Naive thymus-derived CD8-positive, alpha-beta T cell (primary cell): ENCODE measurements at regions not wholly inside any gene's neighbourhood (a gene's known extent, or its start where the extent isn't known, plus 50 kb on each side); places are given as distances from the start of the nearest gene placed in this dataset.

Experiments
- ATAC-seq, 2 donors: fragments of 150-1000 bp; cut with Tn5 transposase in 1 of 2; sonication (Bioruptor Pico), chemical (Tn5 transposase) in 1 of 2; 1 replicate in 1 of 2; 2 replicates in 1 of 2; pipeline ENCODE4 v1.10.0; 2021; ENCODE audit warnings: mild to moderate bottlenecking in 2 of 2, moderate library complexity in 2 of 2
- POLR2A ChIA-PET: fragments of 350-600 bp; sonication (Branson Sonifier 250); formaldehyde crosslinking; loops from one replicate; lab custom pipeline; 2021; ENCODE audit warnings: antibody characterized with exemption; lab: Charles Lee
- DNase-seq, 10 donors: peaks; one replicate each; pipeline versions ENCODE4 v3.0.0 to v3.0.0-alpha.2; 2020 to 2022
- H3K27ac Mint-ChIP-seq, 10 donors: one replicate each; pipeline ENCODE4 v1.8.0; 2020 to 2022; ENCODE audit warnings: mild to moderate bottlenecking in 10 of 10, mixed read lengths in 10 of 10, moderate library complexity in 4 of 10, inconsistent platforms in 1 of 10
- H3K27me3 Mint-ChIP-seq, 5 donors: one replicate each; pipeline ENCODE4 v1.8.0; 2021 to 2022; ENCODE audit warnings: mixed read lengths in 5 of 5
- H3K36me3 Mint-ChIP-seq, 3 donors: one replicate each; pipeline ENCODE4 v1.8.0; 2020 to 2022; ENCODE audit warnings: mixed read lengths in 3 of 3, mild to moderate bottlenecking in 2 of 3, inconsistent platforms in 1 of 3
- H3K4me1 Mint-ChIP-seq, 4 donors: one replicate each; pipeline ENCODE4 v1.8.0; 2021 to 2022; ENCODE audit warnings: mixed read lengths in 4 of 4
- H3K4me3 Mint-ChIP-seq, 10 donors: one replicate each; pipeline ENCODE4 v1.8.0; 2020 to 2022; ENCODE audit warnings: mild to moderate bottlenecking in 10 of 10, mixed read lengths in 10 of 10, moderate library complexity in 6 of 10, inconsistent platforms in 1 of 10
- H3K9me3 Mint-ChIP-seq, 9 donors: one replicate each; pipeline ENCODE4 v1.8.0; 2020 to 2022; ENCODE audit warnings: mixed read lengths in 9 of 9, mild to moderate bottlenecking in 3 of 9, inconsistent platforms in 1 of 9, moderate library complexity in 1 of 9

- ATAC-seq, result no peak
- Mint-ChIP-seq H3K36me3 (no peaks in the 10 kb centered on the region), H3K9me3 (no peaks in the 10 kb centered on the region), H3K27ac (no peak overlapping the region), H3K4me3 (no peak overlapping the region), H3K27me3 (no peaks in the 10 kb centered on the region), H3K4me1 (no peaks in the 10 kb centered on the region)
- POLR2A ChIA-PET, result no interaction called here
- no peak for DNase-seq
Observed at GRCh38 chr6:95917034-95917433, 98.7 kb upstream of the FUT9 start.

GRCh38 chr6:95923518-95923917 is 92.3 kb upstream of the FUT9 start:
- no peak overlapping the region for H3K27ac Mint-ChIP-seq
- POLR2A ChIA-PET, result no interaction called here

GRCh38 chr6:95935736-95936135 is 80.0 kb upstream of the FUT9 start:
- Mint-ChIP-seq H3K27me3 (no peaks in the 10 kb centered on the region), H3K9me3 (peaks cover 0 to 3% (median 0%) of the 10 kb centered on the region in 9 donors), H3K4me3 (no peak overlapping the region), H3K36me3 (no peaks in the 10 kb centered on the region), H3K4me1 (no peaks in the 10 kb centered on the region), H3K27ac (no peak overlapping the region)
- no peak for DNase-seq
- POLR2A ChIA-PET, result no interaction called here
- no peak for ATAC-seq

More at GRCh38 chr6:95923518-95923917, 92.3 kb upstream of the FUT9 start:
- Mint-ChIP-seq H3K9me3 (no peaks in the 10 kb centered on the region), H3K4me1 (no peaks in the 10 kb centered on the region), H3K27me3 (no peaks in the 10 kb centered on the region), H3K4me3 (no peak overlapping the region), H3K36me3 (no peaks in the 10 kb centered on the region)
- DNase-seq (no peak), ATAC-seq (no peak)

GRCh38 chr6:95946906-95947305 is 68.9 kb upstream of the FUT9 start:
- DNase-seq (no peak), ATAC-seq (no peak)
- POLR2A ChIA-PET, result no interaction called here
- Mint-ChIP-seq H3K27me3 (no peaks in the 10 kb centered on the region), H3K4me1 (no peaks in the 10 kb centered on the region), H3K4me3 (no peak overlapping the region), H3K27ac (no peak overlapping the region), H3K9me3 (peaks cover 0 to 30% (median 5%) of the 10 kb centered on the region in 9 donors), H3K36me3 (no peaks in the 10 kb centered on the region)

- ATAC-seq, result no peak
- POLR2A ChIA-PET, result no interaction called here
- Mint-ChIP-seq H3K9me3 (peaks cover 0 to 31% (median 1%) of the 10 kb centered on the region in 9 donors), H3K4me1 (no peaks in the 10 kb centered on the region), H3K27me3 (no peaks in the 10 kb centered on the region), H3K4me3 (no peak overlapping the region), H3K36me3 (no peaks in the 10 kb centered on the region), H3K27ac (no peak overlapping the region)
- no peak for DNase-seq
Observed at GRCh38 chr6:95948324-95948723, 67.5 kb upstream of the FUT9 start.

GRCh38 chr6:95949985-95950384 is 65.8 kb upstream of the FUT9 start:
- peaks cover 0 to 23% (median 1%) of the 10 kb centered on the region in 9 donors for H3K9me3 Mint-ChIP-seq

GRCh38 chr6:95958686-95959085 is 57.1 kb upstream of the FUT9 start:
- Mint-ChIP-seq H3K27ac (no peak overlapping the region), H3K4me3 (no peak overlapping the region), H3K27me3 (no peaks in the 10 kb centered on the region), H3K9me3 (peaks cover 0 to 1% (median 0%) of the 10 kb centered on the region in 9 donors), H3K36me3 (no peaks in the 10 kb centered on the region), H3K4me1 (no peaks in the 10 kb centered on the region)
- POLR2A ChIA-PET, result no interaction called here
- ATAC-seq (no peak), DNase-seq (no peak)

More at GRCh38 chr6:95949985-95950384, 65.8 kb upstream of the FUT9 start:
- DNase-seq (no peak), ATAC-seq (no peak)
- no peaks in the 10 kb centered on the region for H3K4me1 Mint-ChIP-seq
- no peak overlapping the region for H3K4me3 Mint-ChIP-seq
- no peak overlapping the region for H3K27ac Mint-ChIP-seq
- POLR2A ChIA-PET, result no interaction called here
- H3K36me3 Mint-ChIP-seq, result no peaks in the 10 kb centered on the region
- H3K27me3 Mint-ChIP-seq, result no peaks in the 10 kb centered on the region

- Mint-ChIP-seq H3K9me3 (peaks cover 0 to 1% (median 0%) of the 10 kb centered on the region in 9 donors), H3K27me3 (no peaks in the 10 kb centered on the region), H3K36me3 (no peaks in the 10 kb centered on the region), H3K27ac (no peak overlapping the region), H3K4me1 (no peaks in the 10 kb centered on the region), H3K4me3 (no peak overlapping the region)
- DNase-seq, result no peak
- POLR2A ChIA-PET, result no interaction called here
- ATAC-seq, result no peak
Observed at GRCh38 chr6:95959261-95959660, 56.5 kb upstream of the FUT9 start.
